BJ (cell line): ENCODE measurements at regions not wholly inside any gene's neighbourhood (a gene's known extent, or its start where the extent isn't known, plus 50 kb on each side); places are given as distances from the start of the nearest gene placed in this dataset.

Source experiments
- CTCF ChIA-PET: fragments of 350-600 bp; formaldehyde crosslinking; extraction: SDS; loops from one replicate; lab custom pipeline; 2021; ENCODE audit warnings: antibody characterized with exemption, inconsistent platforms; lab: Yijun Ruan, JAX
- POLR2A ChIA-PET: fragments of 300-600 bp; sonication (Branson Sonifier 250); formaldehyde crosslinking; extraction: SDS; loops from one replicate; lab custom pipeline; 2021; ENCODE audit warnings: antibody characterized with exemption; lab: Charles Lee
- DNase-seq: peaks from one replicate; pipeline ENCODE4 v3.0.0-alpha.2; 2011; ENCODE audit warnings: low read depth
- H3K27me3 ChIP-seq: 2 replicates; pipeline ENCODE4 v1.6.0; 2011; ENCODE audit warnings: low read length; ENCODE audit not compliant: control insufficient read depth, insufficient read depth
- H3K36me3 ChIP-seq: 2 replicates; pipeline ENCODE4 v1.5.1; 2011; ENCODE audit warnings: low read length; ENCODE audit not compliant: control insufficient read depth, insufficient read depth
- H3K4me3 ChIP-seq: 2 replicates; pipeline ENCODE4 v1.5.1; 2011; ENCODE audit warnings: low read depth, mild to moderate bottlenecking, control low read depth, low read length
- TF ChIP-seq, protein P1 (sequence below): IDR thresholded peaks from 2 replicates; pipeline ENCODE4 v1.5.1; 2011; ENCODE audit warnings: low read depth, mild to moderate bottlenecking, control low read depth, inconsistent platforms, low read length, moderate library complexity; ENCODE audit not compliant: insufficient read depth

DNA sequence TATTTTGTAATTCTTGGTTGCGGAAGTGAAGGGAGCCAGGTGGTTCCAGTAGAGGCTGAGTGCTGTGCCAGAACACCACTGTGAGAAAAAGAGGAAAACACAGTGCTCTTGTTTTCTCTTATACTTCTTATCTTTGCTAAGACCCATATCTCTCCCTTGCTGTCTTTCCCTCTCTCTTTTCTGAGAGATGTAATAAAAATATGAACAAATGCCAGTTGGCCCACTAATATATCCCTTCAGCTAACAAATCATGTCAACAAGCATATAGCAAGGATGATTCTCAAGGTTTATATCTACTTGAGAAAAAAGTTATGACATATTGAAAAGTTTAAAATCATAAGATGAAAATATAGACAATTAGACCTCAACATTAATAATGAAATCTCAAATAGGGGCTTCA lies 758.3 kb downstream of the HDGFL1 start:
- H3K4me3 ChIP-seq = no peak overlapping the region
- CTCF ChIA-PET = no interaction called here
- POLR2A ChIA-PET = no interaction called here
- no peaks in the 10 kb centered on the region for H3K36me3 ChIP-seq
- TF ChIP-seq, protein P1, sequence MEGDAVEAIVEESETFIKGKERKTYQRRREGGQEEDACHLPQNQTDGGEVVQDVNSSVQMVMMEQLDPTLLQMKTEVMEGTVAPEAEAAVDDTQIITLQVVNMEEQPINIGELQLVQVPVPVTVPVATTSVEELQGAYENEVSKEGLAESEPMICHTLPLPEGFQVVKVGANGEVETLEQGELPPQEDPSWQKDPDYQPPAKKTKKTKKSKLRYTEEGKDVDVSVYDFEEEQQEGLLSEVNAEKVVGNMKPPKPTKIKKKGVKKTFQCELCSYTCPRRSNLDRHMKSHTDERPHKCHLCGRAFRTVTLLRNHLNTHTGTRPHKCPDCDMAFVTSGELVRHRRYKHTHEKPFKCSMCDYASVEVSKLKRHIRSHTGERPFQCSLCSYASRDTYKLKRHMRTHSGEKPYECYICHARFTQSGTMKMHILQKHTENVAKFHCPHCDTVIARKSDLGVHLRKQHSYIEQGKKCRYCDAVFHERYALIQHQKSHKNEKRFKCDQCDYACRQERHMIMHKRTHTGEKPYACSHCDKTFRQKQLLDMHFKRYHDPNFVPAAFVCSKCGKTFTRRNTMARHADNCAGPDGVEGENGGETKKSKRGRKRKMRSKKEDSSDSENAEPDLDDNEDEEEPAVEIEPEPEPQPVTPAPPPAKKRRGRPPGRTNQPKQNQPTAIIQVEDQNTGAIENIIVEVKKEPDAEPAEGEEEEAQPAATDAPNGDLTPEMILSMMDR = no peak
- no peak for DNase-seq
- H3K27me3 ChIP-seq = no peaks in the 10 kb centered on the region

DNA sequence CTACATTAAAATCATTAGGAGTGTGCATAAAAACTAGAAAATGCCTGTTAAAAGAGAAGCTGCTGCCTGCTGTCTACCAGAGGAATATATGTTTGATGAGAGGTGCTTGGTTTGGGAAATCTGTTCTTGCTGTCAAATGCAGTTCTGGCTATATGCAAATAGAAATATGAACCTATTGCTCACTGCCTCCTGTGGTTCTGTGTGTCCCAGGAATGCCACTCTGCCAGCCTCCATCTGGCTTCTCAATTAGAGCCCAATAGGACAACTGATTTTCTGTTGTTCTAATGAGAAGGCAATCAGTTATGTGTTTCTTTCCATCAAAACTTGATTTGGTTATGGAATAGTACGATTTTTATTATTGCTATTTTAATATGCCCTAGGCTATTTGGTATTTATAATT lies 759.7 kb downstream of the HDGFL1 start:
- Histone ChIP-seq H3K4me3 (no peak overlapping the region), H3K27me3 (no peaks in the 10 kb centered on the region), H3K36me3 (no peaks in the 10 kb centered on the region)
- no peak for DNase-seq
- ChIA-PET POLR2A (no interaction called here), CTCF (no interaction called here)
- TF ChIP-seq, protein P1 = no peak

- Histone ChIP-seq H3K36me3 (no peaks in the 10 kb centered on the region), H3K4me3 (no peak overlapping the region), H3K27me3 (no peaks in the 10 kb centered on the region)
- ChIA-PET CTCF (no interaction called here), POLR2A (no interaction called here)
- TF ChIP-seq, protein P1 = no peak
- DNase-seq = no peak
Measured at GRCh38 chr6:23330632-23331031, 761.3 kb downstream of the HDGFL1 start.

DNA sequence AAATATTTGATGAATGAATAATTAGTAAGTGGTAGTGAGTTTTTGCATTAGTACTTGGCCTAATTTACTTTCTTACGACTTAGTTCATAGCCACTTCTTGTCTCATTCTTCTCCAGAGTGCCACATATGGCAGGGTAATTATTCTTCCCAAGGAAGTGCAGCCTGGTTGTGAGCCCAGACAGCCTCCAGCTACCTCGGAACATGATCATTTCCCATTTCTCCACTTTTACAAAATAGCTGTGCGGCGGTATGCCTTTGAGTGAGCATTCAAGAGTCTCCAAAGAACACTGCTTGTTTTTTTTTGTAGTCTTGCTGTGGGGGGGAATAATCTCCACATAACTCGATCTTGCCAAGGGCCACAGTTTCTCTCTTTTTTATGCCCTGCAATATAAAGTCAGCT lies 765.0 kb downstream of the HDGFL1 start:
- ChIA-PET CTCF (no interaction called here), POLR2A (no interaction called here)
- Histone ChIP-seq H3K36me3 (no peaks in the 10 kb centered on the region), H3K27me3 (no peaks in the 10 kb centered on the region), H3K4me3 (no peak overlapping the region)
- TF ChIP-seq, protein P1 = no peak
- DNase-seq = no peak

DNA sequence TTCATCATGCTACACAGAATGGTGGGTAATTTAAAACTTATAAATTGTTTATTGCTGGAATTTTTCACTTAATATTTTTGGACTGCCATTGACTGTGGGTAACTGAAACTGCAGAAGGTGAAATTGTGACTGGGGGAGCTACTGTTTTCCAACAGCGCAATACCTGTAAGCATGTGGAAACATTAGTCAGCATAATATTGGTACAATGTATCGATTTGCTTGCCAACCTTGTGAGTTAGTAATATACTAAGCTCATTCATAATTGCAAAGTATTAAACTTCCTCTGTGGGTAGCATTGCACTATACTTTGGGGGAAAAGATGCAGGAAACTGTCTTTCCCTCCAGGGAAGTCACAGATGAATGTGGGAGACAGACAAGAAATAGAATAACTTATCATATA lies 766.5 kb downstream of the HDGFL1 start:
- DNase-seq = no peak
- TF ChIP-seq, protein P1 = no peak
- H3K36me3 ChIP-seq = no peaks in the 10 kb centered on the region
- CTCF ChIA-PET = no interaction called here
- POLR2A ChIA-PET = no interaction called here
- H3K4me3 ChIP-seq = no peak overlapping the region
- H3K27me3 ChIP-seq = no peaks in the 10 kb centered on the region
